SK-N-MC (cell line): ENCODE measurements at regions not wholly inside any gene's neighbourhood (a gene's known extent, or its start where the extent isn't known, plus 50 kb on each side); places are given as distances from the start of the nearest gene placed in this dataset.

Experiments used
- FOXP2 ChIP-seq: optimal IDR thresholded peaks from 2 replicates; pipeline ENCODE3; 2011; ENCODE audit warnings: mild to moderate bottlenecking, moderate library complexity; ENCODE audit not compliant: insufficient read depth; ENCODE audit errors: extremely low read length, control extremely low read depth
- POLR2AphosphoS5 ChIP-seq: IDR thresholded peaks from 2 replicates; pipeline ENCODE4 v1.6.1; 2012; ENCODE audit warnings: mild to moderate bottlenecking, low read depth, low read length, borderline replicate concordance

- TF ChIP-seq POLR2AphosphoS5 = no peak
- no peak for TF ChIP-seq FOXP2
Measured at GRCh38 chr3:164393171-164393570, 685.1 kb downstream of the SI start.
